ENCODE measurements at regions not wholly inside any gene's neighbourhood (a gene's known extent, or its start where the extent isn't known, plus 50 kb on each side); places are given as distances from the start of the nearest gene placed in this dataset.

DNA sequence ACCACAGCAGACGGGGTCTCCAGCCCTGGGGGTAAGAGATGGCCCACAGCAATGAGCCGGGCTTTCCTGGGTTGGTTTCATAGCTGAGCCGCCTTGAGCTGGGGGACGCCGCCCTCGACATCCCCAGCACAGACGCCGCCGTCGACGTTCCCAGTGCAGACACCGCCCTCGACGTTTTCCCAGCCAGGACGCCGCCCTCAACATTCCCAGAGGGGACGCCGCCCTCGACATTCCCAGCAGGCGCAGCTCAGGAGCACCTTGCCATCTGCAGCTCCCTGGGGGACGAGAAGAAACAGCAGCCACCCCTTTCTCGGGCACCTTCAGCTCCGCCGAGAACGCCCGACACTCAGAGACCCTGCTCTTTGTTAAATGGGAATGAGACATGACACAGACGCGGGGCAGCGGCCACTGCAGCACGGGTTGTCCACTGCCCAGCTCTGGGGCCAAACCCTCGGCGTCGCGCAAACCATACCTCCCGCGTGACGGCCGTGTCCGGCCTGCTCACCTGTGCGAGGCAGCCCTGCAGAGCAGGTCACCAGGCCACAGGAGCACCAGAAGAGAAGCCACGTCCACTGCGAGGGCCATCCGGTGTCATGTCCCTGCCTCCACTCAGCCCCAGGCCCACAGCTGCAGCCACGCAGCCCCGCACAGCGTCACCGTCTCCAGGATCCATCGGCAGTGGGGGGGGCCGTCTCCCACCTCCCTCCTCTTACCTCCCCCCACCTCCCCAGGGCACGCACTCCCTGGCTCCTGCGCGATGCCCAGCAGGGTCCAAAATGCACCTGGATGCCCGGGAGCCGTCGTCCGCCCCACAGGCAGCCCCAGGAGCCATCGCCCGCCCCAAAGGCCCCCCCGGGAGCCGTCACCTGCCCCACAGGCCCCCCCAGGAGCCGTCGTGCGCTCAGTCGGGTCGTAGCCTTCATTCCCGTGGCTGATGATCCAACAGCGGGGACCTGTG, 77.4 kb upstream of the GALNT9 start:
- Histone ChIP-seq H4K8ac (ENCODE audit: low read depth, low read length) (no peak overlapping the region), H3K27me3 (ENCODE audit: control insufficient read depth in 3 of 3, insufficient read depth in 3 of 3, low read depth in 1 of 3, low read length in 3 of 3) (peaks cover 0 to 64% (median 0%) of the 10 kb centered on the region in 3 experiments), H3K27ac (replicated peaks; ENCODE audit: low read length) (no peak overlapping the region), H3K4me1 (ENCODE audit: control insufficient read depth in 2 of 2, insufficient read depth in 1 of 2, low read depth in 1 of 2, low read length in 2 of 2) (peaks cover 2 to 7% of the 10 kb centered on the region in 2 donors), H3K4me2 (ENCODE audit: insufficient read depth, low read length, poor library complexity, severe bottlenecking) (no peak overlapping the region), H3K4ac (ENCODE audit: low read length) (no peak overlapping the region), H4K91ac (ENCODE audit: low read depth, low read length, poor library complexity) (peak overlapping the region; percentile 72), H2AFZ (ENCODE audit: low read length) (no peak overlapping the region), H2BK5ac (ENCODE audit: low read length) (no peak overlapping the region), H2BK15ac (ENCODE audit: low read length) (peak overlapping the region; percentile 67), H3K4me3 (ENCODE audit: low read length in 2 of 2) (peak overlapping the region in 1 of 2 donors; percentile 53), H3K9me3 (replicated peaks in 1 of 2; ENCODE audit: control insufficient read depth in 2 of 2, insufficient read depth in 1 of 2, low read depth in 1 of 2, low read length in 2 of 2) (peaks cover 0 to 2% of the 10 kb centered on the region in 2 donors), H2BK12ac (ENCODE audit: low read length) (peak overlapping the region; percentile 41), H2BK120ac (ENCODE audit: low read depth, low read length) (no peak overlapping the region), H3K18ac (ENCODE audit: low read length) (peak overlapping the region; percentile 70), H3K23ac (ENCODE audit: low read depth, low read length, poor library complexity) (peak overlapping the region; percentile 73), H3K36me3 (replicated peaks in 1 of 2; ENCODE audit: control insufficient read depth in 2 of 2, insufficient read depth in 2 of 2, low read length in 2 of 2) (no peaks in the 10 kb centered on the region), H3K79me1 (ENCODE audit: low read depth, low read length) (peaks cover 5% of the 10 kb centered on the region), H3K9ac (ENCODE audit: low read depth, low read length, poor library complexity) (peak overlapping the region; percentile 50), H3K14ac (ENCODE audit: low read length) (peak overlapping the region; percentile 94), H2AK5ac (ENCODE audit: low read depth, low read length) (peak overlapping the region; percentile 84)
- WGBS, 2 donors (ENCODE audit: extremely low coverage in 2 of 2, insufficient read length in 2 of 2, insufficient replicate concordance in 1 of 2): no CpG with 5 or more reads among the region's 67 CpGs
- DNase-seq (ENCODE audit: low spot score): no peak

DNA sequence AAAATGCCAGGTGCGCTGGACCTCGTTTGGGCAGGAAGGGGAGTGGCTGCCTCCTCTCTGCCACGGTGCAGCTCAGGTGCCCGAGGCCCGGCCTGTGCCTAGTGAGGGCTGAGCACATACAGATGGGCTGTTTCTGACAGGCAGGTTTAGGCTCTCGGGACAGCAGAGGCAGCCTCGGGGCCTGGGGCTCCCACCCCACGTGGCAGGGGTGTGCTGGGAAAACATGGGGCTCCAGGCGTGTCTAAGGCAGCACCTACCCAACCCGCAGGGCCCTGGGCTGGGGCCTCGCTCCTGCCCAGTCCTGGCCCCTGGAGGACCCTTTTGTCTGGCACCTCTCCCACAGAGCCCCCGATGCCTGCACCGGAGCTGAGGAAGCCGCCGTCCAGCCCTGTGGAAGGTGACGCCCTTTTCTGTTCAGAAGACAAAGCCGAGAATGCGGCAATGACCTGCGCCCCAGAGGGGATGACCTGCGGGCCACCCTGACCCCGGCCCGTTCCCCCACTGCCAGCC, 76.4 kb upstream of the GALNT9 start:
- no peaks in the 10 kb centered on the region for H3K36me3 ChIP-seq (replicated peaks in 1 of 2; ENCODE audit: control insufficient read depth in 2 of 2, insufficient read depth in 2 of 2, low read length in 2 of 2)
- H4K8ac ChIP-seq (ENCODE audit: low read depth, low read length): no peak overlapping the region
- H3K14ac ChIP-seq (ENCODE audit: low read length): no peak overlapping the region
- H3K4me2 ChIP-seq (ENCODE audit: insufficient read depth, low read length, poor library complexity, severe bottlenecking): no peak overlapping the region
- H3K4ac ChIP-seq (ENCODE audit: low read length): no peak overlapping the region
- DNase-seq (ENCODE audit: low spot score): no peak
- H3K23ac ChIP-seq (ENCODE audit: low read depth, low read length, poor library complexity): no peak overlapping the region
- H2BK5ac ChIP-seq (ENCODE audit: low read length): no peak overlapping the region
- no peaks in the 10 kb centered on the region for H3K9me3 ChIP-seq (replicated peaks in 1 of 2; ENCODE audit: control insufficient read depth in 2 of 2, insufficient read depth in 1 of 2, low read depth in 1 of 2, low read length in 2 of 2)
- no CpG with 5 or more reads among the region's 22 CpGs for WGBS, 2 donors (ENCODE audit: extremely low coverage in 2 of 2, insufficient read length in 2 of 2, insufficient replicate concordance in 1 of 2)
- no peak overlapping the region for H3K4me3 ChIP-seq (ENCODE audit: low read length in 2 of 2)
- peaks cover 0 to 64% (median 0%) of the 10 kb centered on the region in 3 experiments for H3K27me3 ChIP-seq (ENCODE audit: control insufficient read depth in 3 of 3, insufficient read depth in 3 of 3, low read depth in 1 of 3, low read length in 3 of 3)
- peaks cover 5% of the 10 kb centered on the region for H3K79me1 ChIP-seq (ENCODE audit: low read depth, low read length)
- H2BK12ac ChIP-seq (ENCODE audit: low read length): peak overlapping the region; percentile 42
- H4K91ac ChIP-seq (ENCODE audit: low read depth, low read length, poor library complexity): no peak overlapping the region
- no peak overlapping the region for H3K9ac ChIP-seq (ENCODE audit: low read depth, low read length, poor library complexity)
- H2BK120ac ChIP-seq (ENCODE audit: low read depth, low read length): no peak overlapping the region
- H2BK15ac ChIP-seq (ENCODE audit: low read length): no peak overlapping the region
- H3K27ac ChIP-seq (replicated peaks; ENCODE audit: low read length): no peak overlapping the region
- H3K18ac ChIP-seq (ENCODE audit: low read length): no peak overlapping the region
- peaks cover 2 to 7% of the 10 kb centered on the region in 2 donors for H3K4me1 ChIP-seq (ENCODE audit: control insufficient read depth in 2 of 2, insufficient read depth in 1 of 2, low read depth in 1 of 2, low read length in 2 of 2)
- H2AK5ac ChIP-seq (ENCODE audit: low read depth, low read length): peak overlapping the region; percentile 50
- H2AFZ ChIP-seq (ENCODE audit: low read length): no peak overlapping the region

DNA sequence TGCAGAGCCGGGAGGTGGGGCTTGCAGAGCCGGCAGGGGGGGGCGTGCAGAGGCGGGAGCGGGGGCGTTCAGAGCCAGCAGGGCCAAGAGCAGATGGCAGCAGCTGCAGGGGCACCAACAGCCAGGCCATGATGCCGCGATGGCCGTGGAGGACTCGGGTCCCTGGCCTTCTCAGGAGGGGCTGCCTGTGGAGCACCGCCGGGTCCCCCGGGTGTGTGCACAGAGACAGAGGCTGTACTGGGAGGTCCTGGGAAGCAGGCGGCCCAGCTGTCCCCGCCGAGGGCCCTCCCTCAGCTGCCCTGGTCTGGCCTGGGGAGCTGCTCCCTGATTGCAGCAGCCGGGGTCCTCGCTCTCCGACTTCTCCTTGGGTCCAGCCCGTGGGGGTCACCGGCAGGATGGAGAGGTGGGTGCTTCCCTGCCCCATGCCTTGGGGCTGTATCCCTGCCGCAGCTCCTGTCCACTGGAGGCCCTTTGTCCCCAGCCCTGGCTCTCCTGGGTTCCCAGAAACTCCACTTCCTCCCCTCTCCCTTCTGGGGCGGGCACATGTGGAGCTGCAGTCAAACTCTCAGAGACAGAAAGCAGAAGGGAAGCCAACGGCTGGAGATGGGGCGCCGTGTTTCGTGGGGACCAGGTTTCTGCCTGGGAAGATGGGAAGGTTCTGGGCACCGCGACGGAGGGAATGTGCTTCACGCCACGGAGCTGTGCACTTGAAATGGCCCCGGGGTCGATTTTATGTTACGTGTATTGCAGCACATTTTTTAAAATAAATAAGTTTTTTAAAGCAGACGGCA, 75.8 kb upstream of the GALNT9 start:
- Histone ChIP-seq H3K79me1 (ENCODE audit: low read depth, low read length) (peaks cover 5% of the 10 kb centered on the region), H3K23ac (ENCODE audit: low read depth, low read length, poor library complexity) (peak overlapping the region; percentile 85), H3K4ac (ENCODE audit: low read length) (no peak overlapping the region), H2BK12ac (ENCODE audit: low read length) (peak overlapping the region; percentile 10), H3K4me2 (ENCODE audit: insufficient read depth, low read length, poor library complexity, severe bottlenecking) (no peak overlapping the region), H2BK15ac (ENCODE audit: low read length) (no peak overlapping the region), H4K8ac (ENCODE audit: low read depth, low read length) (peak overlapping the region; percentile 65), H3K4me3 (ENCODE audit: low read length in 2 of 2) (no peak overlapping the region), H4K91ac (ENCODE audit: low read depth, low read length, poor library complexity) (no peak overlapping the region), H3K9me3 (replicated peaks in 1 of 2; ENCODE audit: control insufficient read depth in 2 of 2, insufficient read depth in 1 of 2, low read depth in 1 of 2, low read length in 2 of 2) (no peaks in the 10 kb centered on the region), H2AFZ (ENCODE audit: low read length) (no peak overlapping the region), H2AK5ac (ENCODE audit: low read depth, low read length) (peak overlapping the region; percentile 92), H3K27me3 (ENCODE audit: control insufficient read depth in 3 of 3, insufficient read depth in 3 of 3, low read depth in 1 of 3, low read length in 3 of 3) (peaks cover 0 to 62% (median 0%) of the 10 kb centered on the region in 3 experiments), H3K14ac (ENCODE audit: low read length) (no peak overlapping the region), H3K27ac (replicated peaks; ENCODE audit: low read length) (no peak overlapping the region), H3K4me1 (ENCODE audit: control insufficient read depth in 2 of 2, insufficient read depth in 1 of 2, low read depth in 1 of 2, low read length in 2 of 2) (peaks cover 2 to 7% of the 10 kb centered on the region in 2 donors), H2BK120ac (ENCODE audit: low read depth, low read length) (no peak overlapping the region), H2BK5ac (ENCODE audit: low read length) (no peak overlapping the region), H3K18ac (ENCODE audit: low read length) (peak overlapping the region; percentile 71), H3K36me3 (replicated peaks in 1 of 2; ENCODE audit: control insufficient read depth in 2 of 2, insufficient read depth in 2 of 2, low read length in 2 of 2) (no peaks in the 10 kb centered on the region), H3K9ac (ENCODE audit: low read depth, low read length, poor library complexity) (peak overlapping the region; percentile 44)
- DNase-seq (ENCODE audit: low spot score): no peak
- WGBS, 2 donors (ENCODE audit: extremely low coverage in 2 of 2, insufficient read length in 2 of 2, insufficient replicate concordance in 1 of 2): no CpG with 5 or more reads among the region's 36 CpGs

Measured in neuronal stem cell (in vitro differentiated cells).